Activated T-helper 1 cell treated with anti-CD3 and anti-CD28 coated beads, Interleukin-12 subunit alpha, Interleukin-12 subunit beta, Interleukin-2, Interleukin-4 antibody, amounts not matched to agents 30 ng/mL and 10 ng/mL and 1 ng/mL, durations not matched to agents 14 hours and 24 hours and 36 hours (primary cell): ENCODE measurements at regions not wholly inside any gene's neighbourhood (a gene's known extent, or its start where the extent isn't known, plus 50 kb on each side); places are given as distances from the start of the nearest gene placed in this dataset.

Experiments used
- DNase-seq: peaks from one replicate; pipeline ENCODE4 v3.0.0; 2021; ENCODE audit warnings: low spot score
- H3K27ac Mint-ChIP-seq: one replicate; pipeline ENCODE4 v1.8.0; 2021; ENCODE audit warnings: mild to moderate bottlenecking, mixed read lengths
- H3K27me3 Mint-ChIP-seq: one replicate; pipeline ENCODE4 v1.8.0; 2022; ENCODE audit warnings: mild to moderate bottlenecking, moderate library complexity, mixed read lengths; ENCODE audit not compliant: insufficient read depth
- H3K36me3 Mint-ChIP-seq: one replicate; pipeline ENCODE4 v1.8.0; 2021; ENCODE audit warnings: low read depth, mixed read lengths
- H3K4me1 Mint-ChIP-seq: one replicate; pipeline ENCODE4 v1.8.0; 2021; ENCODE audit warnings: low read depth, mixed read lengths
- H3K4me3 Mint-ChIP-seq: one replicate; pipeline ENCODE4 v1.8.0; 2021; ENCODE audit warnings: mild to moderate bottlenecking, moderate library complexity, mixed read lengths
- H3K9me3 Mint-ChIP-seq: one replicate; pipeline ENCODE4 v1.8.0; 2021; ENCODE audit warnings: mixed read lengths
- intact Hi-C: fragments of 100-400 bp; cut with micrococcal nuclease; formaldehyde crosslinking; loops from one replicate; pipeline ENCODE4 v1.15.1; 2024

- Mint-ChIP-seq H3K36me3 (no peaks in the 10 kb centered on the region), H3K27ac (no peak overlapping the region), H3K4me3 (no peak overlapping the region), H3K27me3 (peaks cover 2% of the 10 kb centered on the region), H3K4me1 (peaks cover 9% of the 10 kb centered on the region), H3K9me3 (no peaks in the 10 kb centered on the region)
- intact Hi-C loops = no loop called here
- no peak for DNase-seq
These were observed 52.3 kb upstream of the ABCC9 start for GRCh38 chr12:21993438-21993981.

- no peak overlapping the region for H3K4me3 Mint-ChIP-seq
- H3K27ac Mint-ChIP-seq = peak overlapping the region; percentile 22
- intact Hi-C loops = no loop called here
- DNase-seq = no peak
- H3K36me3 Mint-ChIP-seq = no peaks in the 10 kb centered on the region
- H3K9me3 Mint-ChIP-seq = no peaks in the 10 kb centered on the region
- peaks cover 9% of the 10 kb centered on the region for H3K4me1 Mint-ChIP-seq
- H3K27me3 Mint-ChIP-seq = peaks cover 2% of the 10 kb centered on the region
These were observed 51.6 kb upstream of the ABCC9 start for GRCh38 chr12:21992823-21993222.

- H3K4me1 Mint-ChIP-seq = peaks cover 9% of the 10 kb centered on the region
- DNase-seq = no peak
- intact Hi-C loops = no loop called here
- no peak overlapping the region for H3K4me3 Mint-ChIP-seq
- peaks cover 2% of the 10 kb centered on the region for H3K27me3 Mint-ChIP-seq
- H3K36me3 Mint-ChIP-seq = no peaks in the 10 kb centered on the region
- no peak overlapping the region for H3K27ac Mint-ChIP-seq
- H3K9me3 Mint-ChIP-seq = no peaks in the 10 kb centered on the region
These were observed 50.3 kb upstream of the ABCC9 start for GRCh38 chr12:21991526-21991925.
